ENCODE measurements at regions not wholly inside any gene's neighbourhood (a gene's known extent, or its start where the extent isn't known, plus 50 kb on each side); places are given as distances from the start of the nearest gene placed in this dataset.

- DNase-seq (ENCODE audit: extremely low spot score in 2 of 2): no peak
- Histone ChIP-seq H3K27ac (peak overlapping the region; percentile 50), H3K9me3 (no peaks in the 10 kb centered on the region), H3K27me3 (no peaks in the 10 kb centered on the region), H3K4me1 (peaks cover 19% of the 10 kb centered on the region), H3K36me3 (no peaks in the 10 kb centered on the region), H3K4me3 (no peak overlapping the region)
- TF ChIP-seq POLR2AphosphoS5 (IDR thresholded peaks at IDR 0.05; ENCODE audit: insufficient read depth in 1 of 2, low read depth in 1 of 2) (peak; percentile 28 to 38), POLR2A (IDR thresholded peaks at IDR 0.05) (no peak)
- TF ChIP-seq, protein P1, sequence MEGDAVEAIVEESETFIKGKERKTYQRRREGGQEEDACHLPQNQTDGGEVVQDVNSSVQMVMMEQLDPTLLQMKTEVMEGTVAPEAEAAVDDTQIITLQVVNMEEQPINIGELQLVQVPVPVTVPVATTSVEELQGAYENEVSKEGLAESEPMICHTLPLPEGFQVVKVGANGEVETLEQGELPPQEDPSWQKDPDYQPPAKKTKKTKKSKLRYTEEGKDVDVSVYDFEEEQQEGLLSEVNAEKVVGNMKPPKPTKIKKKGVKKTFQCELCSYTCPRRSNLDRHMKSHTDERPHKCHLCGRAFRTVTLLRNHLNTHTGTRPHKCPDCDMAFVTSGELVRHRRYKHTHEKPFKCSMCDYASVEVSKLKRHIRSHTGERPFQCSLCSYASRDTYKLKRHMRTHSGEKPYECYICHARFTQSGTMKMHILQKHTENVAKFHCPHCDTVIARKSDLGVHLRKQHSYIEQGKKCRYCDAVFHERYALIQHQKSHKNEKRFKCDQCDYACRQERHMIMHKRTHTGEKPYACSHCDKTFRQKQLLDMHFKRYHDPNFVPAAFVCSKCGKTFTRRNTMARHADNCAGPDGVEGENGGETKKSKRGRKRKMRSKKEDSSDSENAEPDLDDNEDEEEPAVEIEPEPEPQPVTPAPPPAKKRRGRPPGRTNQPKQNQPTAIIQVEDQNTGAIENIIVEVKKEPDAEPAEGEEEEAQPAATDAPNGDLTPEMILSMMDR (IDR thresholded peaks at IDR 0.05): no peak
- intact Hi-C loops (cut with DNase I): no loop called here
These were observed 656.5 kb downstream of the BNC2 start for GRCh38 chr9:16213781-16214515.

DNA sequence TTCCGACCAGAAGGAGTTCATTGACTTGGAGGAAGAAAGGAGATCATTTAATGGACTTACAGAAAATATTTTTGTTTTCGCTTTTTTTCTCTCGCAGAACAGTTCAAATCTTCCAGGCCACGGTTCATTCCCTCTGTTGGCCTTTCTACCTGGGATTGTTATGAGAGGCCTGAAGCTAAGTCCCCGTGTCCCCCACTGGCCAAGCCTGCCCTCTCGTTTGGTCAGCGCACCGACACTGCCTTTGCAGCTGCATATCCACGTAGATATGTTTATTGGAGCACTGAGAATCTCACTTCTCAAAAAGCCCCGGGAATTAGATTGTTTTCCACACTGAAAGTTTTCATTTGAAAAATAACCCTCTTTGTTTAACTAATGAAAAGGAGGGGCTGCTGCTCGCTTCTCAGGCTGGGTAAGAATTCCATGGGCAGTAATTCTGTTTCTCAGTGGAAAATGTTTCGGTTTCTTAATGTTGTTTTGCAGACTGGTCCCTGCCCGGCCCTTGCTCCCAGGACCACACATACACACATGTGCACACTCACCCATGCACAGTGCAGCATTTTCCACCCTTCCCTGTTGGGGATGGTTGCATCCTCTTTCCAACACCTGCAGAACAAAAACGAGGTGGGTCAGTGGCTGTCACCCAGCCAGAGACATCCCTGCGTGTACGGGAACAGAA is 655.7 kb downstream of the BNC2 start:
- H3K36me3 ChIP-seq: no peaks in the 10 kb centered on the region
- TF ChIP-seq, protein P1 (IDR thresholded peaks at IDR 0.05): no peak
- TF ChIP-seq POLR2AphosphoS5 (IDR thresholded peaks at IDR 0.05; ENCODE audit: insufficient read depth in 1 of 2, low read depth in 1 of 2) (no peak), POLR2A (IDR thresholded peaks at IDR 0.05) (no peak)
- peaks cover 19% of the 10 kb centered on the region for H3K4me1 ChIP-seq
- H3K27ac ChIP-seq: peak overlapping the region; percentile 50
- no peak for DNase-seq (ENCODE audit: extremely low spot score in 2 of 2)
- no peaks in the 10 kb centered on the region for H3K27me3 ChIP-seq
- no peaks in the 10 kb centered on the region for H3K9me3 ChIP-seq
- no peak overlapping the region for H3K4me3 ChIP-seq
- intact Hi-C loops (cut with DNase I): no loop called here

DNA sequence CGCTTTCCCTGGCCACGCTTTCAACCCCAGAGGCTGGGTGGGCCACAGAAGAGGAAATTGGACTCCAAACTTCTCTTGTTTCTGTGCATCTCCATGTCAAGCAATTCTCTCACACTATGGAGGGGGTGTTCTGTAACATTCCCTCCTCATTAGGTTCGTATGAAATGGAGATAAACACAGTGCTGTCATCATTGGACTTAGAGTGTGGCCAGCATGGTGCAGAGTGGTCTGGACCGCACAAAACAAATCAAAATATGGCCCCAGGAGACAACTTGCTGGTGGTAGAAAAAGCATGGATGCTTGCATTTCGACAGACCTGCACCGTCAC is 655.2 kb downstream of the BNC2 start:
- TF ChIP-seq POLR2AphosphoS5 (IDR thresholded peaks at IDR 0.05; ENCODE audit: insufficient read depth in 1 of 2, low read depth in 1 of 2): no peak
- TF ChIP-seq POLR2A (IDR thresholded peaks at IDR 0.05): no peak
- TF ChIP-seq, protein P1 (IDR thresholded peaks at IDR 0.05): no peak
- H3K9me3 ChIP-seq: no peaks in the 10 kb centered on the region
- H3K4me1 ChIP-seq: peaks cover 19% of the 10 kb centered on the region
- no peaks in the 10 kb centered on the region for H3K27me3 ChIP-seq
- no peak overlapping the region for H3K27ac ChIP-seq
- H3K36me3 ChIP-seq: no peaks in the 10 kb centered on the region
- intact Hi-C loops (cut with DNase I): no loop called here
- DNase-seq (ENCODE audit: extremely low spot score in 2 of 2): no peak
- no peak overlapping the region for H3K4me3 ChIP-seq

- no peaks in the 10 kb centered on the region for H3K27me3 ChIP-seq
- intact Hi-C loops (cut with DNase I): no loop called here
These were observed 652.3 kb downstream of the BNC2 start for GRCh38 chr9:16217943-16218701.

More at GRCh38 chr9:16217943-16218701, 652.3 kb downstream of the BNC2 start:
- DNase-seq (ENCODE audit: extremely low spot score in 2 of 2): no peak
- TF ChIP-seq POLR2A (IDR thresholded peaks at IDR 0.05): no peak
- no peak for TF ChIP-seq POLR2AphosphoS5 (IDR thresholded peaks at IDR 0.05; ENCODE audit: insufficient read depth in 1 of 2, low read depth in 1 of 2)
- TF ChIP-seq, protein P1 (IDR thresholded peaks at IDR 0.05): no peak
- Histone ChIP-seq H3K36me3 (no peaks in the 10 kb centered on the region), H3K4me1 (peaks cover 17% of the 10 kb centered on the region), H3K27ac (no peak overlapping the region), H3K9me3 (no peaks in the 10 kb centered on the region), H3K4me3 (no peak overlapping the region)
